Heart left ventricle (tissue), 16 donors: ENCODE measurements at regions not wholly inside any gene's neighbourhood (a gene's known extent, or its start where the extent isn't known, plus 50 kb on each side); places are given as distances from the start of the nearest gene placed in this dataset.

ENCODE experiments used
- ATAC-seq, 4 donors: fragments of 200-7000 bp; cut with Tn5 transposase; one replicate each; pipeline ENCODE4 v1.9.1; 2020 to 2022; ENCODE audit warnings: moderate library complexity in 4 of 4, mild to moderate bottlenecking in 3 of 4, moderate number of reproducible peaks in 1 of 4
- DNase-seq, 5 donors: peaks; one replicate each; pipeline ENCODE4 v3.0.0-alpha.2; 2020
- H3K27ac ChIP-seq, 12 donors: fragments of 200-600 bp; sonication (generic) in 4 of 12; one replicate each; pipeline versions ENCODE4 v1.5.0 to v1.8.0; 2016 to 2022; ENCODE audit warnings: mild to moderate bottlenecking in 2 of 12
- H3K27me3 ChIP-seq, 9 donors: fragments of 200-600 bp; sonication (generic) in 2 of 9; one replicate each; pipeline versions ENCODE4 v1.5.1 to v1.8.0; 2016 to 2022; ENCODE audit warnings: mild to moderate bottlenecking in 3 of 9
- H3K36me3 ChIP-seq, 9 donors: fragments of 200-600 bp; sonication (generic) in 2 of 9; one replicate each; pipeline versions ENCODE4 v1.5.0 to v1.8.0; 2018 to 2022; ENCODE audit warnings: mild to moderate bottlenecking in 2 of 9
- H3K4me1 ChIP-seq, 12 donors: fragments of 200-600 bp; sonication (generic) in 4 of 12; one replicate each; pipeline versions ENCODE4 v1.5.0 to v1.8.0; 2016 to 2022; ENCODE audit warnings: mild to moderate bottlenecking in 3 of 12
- H3K4me3 ChIP-seq, 12 donors: fragments of 200-600 bp; sonication (generic) in 4 of 12; one replicate each; pipeline versions ENCODE4 v1.5.0 to v1.8.0; 2017 to 2022; ENCODE audit warnings: mild to moderate bottlenecking in 9 of 12, moderate library complexity in 4 of 12
- H3K9me3 ChIP-seq, 12 donors: fragments of 200-600 bp; sonication (generic) in 4 of 12; one replicate each; pipeline versions ENCODE4 v1.5.0 to v1.8.0; 2016 to 2022; ENCODE audit warnings: mild to moderate bottlenecking in 1 of 12
- POLR2A ChIP-seq, 2 donors: fragments of 450-650 bp; IDR thresholded peaks; one replicate each; pipeline ENCODE4 v1.6.1; 2017; ENCODE audit warnings: antibody characterized with exemption in 2 of 2, mild to moderate bottlenecking in 2 of 2, moderate library complexity in 2 of 2
- WGBS, 4 donors: extraction: QIAGEN DNeasy Blood & Tissue Kit in 2 of 4; methylation state at CpG; one replicate each; pipeline versions ENCODE4 v1.1.5 to v1.1.7; 2013 to 2018; 5-methylcytosine and 5-hydroxymethylcytosine counted together
- intact Hi-C, 10 donors: fragments of 100-400 bp; cut with DNase I; formaldehyde crosslinking; loops; one replicate each; pipeline versions ENCODE4 v1.11.1 to v1.14.2; 2022
- TF ChIP-seq, protein P1 (sequence below), 12 donors: fragments of 200-600 bp; sonication (generic) in 4 of 12; IDR thresholded peaks; one replicate each; pipeline versions ENCODE4 v1.5.0 to v1.8.0; 2018 to 2022; ENCODE audit warnings: antibody characterized with exemption in 12 of 12, mild to moderate bottlenecking in 5 of 12
- donor health status: ischemic (EF 13 %, LVEDD 7.1; RV severe dilation, severe dysfunction).
- donor health status: healthy with polysubstance abuse.
- donor health status: DM: no; HTN: yes; CAD: no.
- donor health status: DM: no; HTN: no; CAD: no.
- donor health status: ischemic (EF 25% LVEDD 6.9; RV normal size, moderate dysfunction).
- donor health status: ischemic (EF 25% LVEDD 5.7; RV mildly dilated, moderate dysfunction).
- donor health status: healthy.
- donor health status: DM: yes; HTN: yes; CAD: no.
- donor health status: ischemic (EF 35%, LVEDD 5.7; RV mildly dilated, moderate dysfunction).
- donor health status: nonischemic (EF 11% LVEDD 7.7; RV severe dilation, severe dysfunction).
- donor health status: DM: yes; HTN: yes; CAD: no.
- donor health status: PGD.
- donor health status: ischemic (EF 29% LVEDD 5.4; RV normal size, mild dysfunction).
- donor health status: nonischemic (EF 23%, LVEDD 6.1; RV moderate dilation, normal function).

DNA sequence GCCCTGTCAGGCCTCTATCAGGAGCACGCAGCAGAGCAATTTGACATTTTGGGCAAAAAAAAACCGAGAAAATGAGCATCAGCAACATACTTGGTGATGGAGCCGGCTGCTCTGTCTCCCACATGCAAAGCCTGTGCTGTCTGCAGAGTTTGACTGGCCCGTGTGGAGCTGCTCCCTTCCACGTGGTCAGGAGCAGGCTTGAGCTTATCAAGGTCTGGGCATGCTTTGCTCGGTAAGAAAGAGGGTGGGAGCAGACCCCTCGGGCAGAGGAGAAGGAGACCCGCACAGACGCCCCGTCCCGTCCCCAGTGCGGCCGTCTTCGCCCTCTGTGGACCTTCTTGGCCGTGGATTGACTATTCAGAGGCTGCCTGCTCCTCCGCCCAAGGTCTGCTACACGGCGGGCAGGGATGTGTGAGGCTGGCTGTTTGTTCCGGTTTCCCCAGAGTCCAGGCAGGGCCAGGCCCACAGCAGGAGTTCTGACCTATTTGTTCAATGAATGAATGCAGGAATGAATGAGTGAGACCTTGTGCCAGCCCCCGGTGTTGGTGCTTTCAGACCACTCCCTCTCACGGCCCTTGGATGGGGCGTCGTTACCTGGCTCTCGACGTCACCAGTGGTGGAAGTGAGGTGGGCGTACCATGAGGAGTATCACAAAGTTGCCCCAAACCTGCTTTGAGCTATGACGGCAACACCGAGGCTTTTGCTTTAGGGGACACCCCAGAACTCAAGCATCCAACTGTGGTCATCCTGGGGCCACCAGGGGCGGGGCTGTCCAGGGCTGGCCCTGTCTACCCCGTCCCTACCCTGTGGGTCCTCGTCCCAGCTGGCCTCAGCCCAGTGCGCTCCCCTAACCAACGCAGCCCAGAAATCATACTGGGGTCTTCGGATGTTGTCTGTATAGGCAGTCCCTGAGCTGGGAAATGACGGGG is 54.7 kb upstream of the ADRA2C start:
- Histone ChIP-seq H3K36me3 (no peaks in the 10 kb centered on the region), H3K9me3 (no peaks in the 10 kb centered on the region), H3K4me1 (peaks cover 0 to 12% (median 5%) of the 10 kb centered on the region in 12 donors), H3K4me3 (no peak overlapping the region), H3K27ac (no peak overlapping the region), H3K27me3 (peaks cover 0 to 8% (median 0%) of the 10 kb centered on the region in 9 donors)
- DNase-seq (peak in 2 of 5 donors; percentile 25), ATAC-seq (no peak)
- intact Hi-C loops: no loop called here
- TF ChIP-seq POLR2A (IDR thresholded peaks at IDR 0.05): no peak
- TF ChIP-seq, protein P1, sequence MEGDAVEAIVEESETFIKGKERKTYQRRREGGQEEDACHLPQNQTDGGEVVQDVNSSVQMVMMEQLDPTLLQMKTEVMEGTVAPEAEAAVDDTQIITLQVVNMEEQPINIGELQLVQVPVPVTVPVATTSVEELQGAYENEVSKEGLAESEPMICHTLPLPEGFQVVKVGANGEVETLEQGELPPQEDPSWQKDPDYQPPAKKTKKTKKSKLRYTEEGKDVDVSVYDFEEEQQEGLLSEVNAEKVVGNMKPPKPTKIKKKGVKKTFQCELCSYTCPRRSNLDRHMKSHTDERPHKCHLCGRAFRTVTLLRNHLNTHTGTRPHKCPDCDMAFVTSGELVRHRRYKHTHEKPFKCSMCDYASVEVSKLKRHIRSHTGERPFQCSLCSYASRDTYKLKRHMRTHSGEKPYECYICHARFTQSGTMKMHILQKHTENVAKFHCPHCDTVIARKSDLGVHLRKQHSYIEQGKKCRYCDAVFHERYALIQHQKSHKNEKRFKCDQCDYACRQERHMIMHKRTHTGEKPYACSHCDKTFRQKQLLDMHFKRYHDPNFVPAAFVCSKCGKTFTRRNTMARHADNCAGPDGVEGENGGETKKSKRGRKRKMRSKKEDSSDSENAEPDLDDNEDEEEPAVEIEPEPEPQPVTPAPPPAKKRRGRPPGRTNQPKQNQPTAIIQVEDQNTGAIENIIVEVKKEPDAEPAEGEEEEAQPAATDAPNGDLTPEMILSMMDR (IDR thresholded peaks at IDR 0.05): no peak
- WGBS, 4 donors: 68 to 74% (median 70%) methylated on average over 31 to 35 of the region's 35 CpGs

DNA sequence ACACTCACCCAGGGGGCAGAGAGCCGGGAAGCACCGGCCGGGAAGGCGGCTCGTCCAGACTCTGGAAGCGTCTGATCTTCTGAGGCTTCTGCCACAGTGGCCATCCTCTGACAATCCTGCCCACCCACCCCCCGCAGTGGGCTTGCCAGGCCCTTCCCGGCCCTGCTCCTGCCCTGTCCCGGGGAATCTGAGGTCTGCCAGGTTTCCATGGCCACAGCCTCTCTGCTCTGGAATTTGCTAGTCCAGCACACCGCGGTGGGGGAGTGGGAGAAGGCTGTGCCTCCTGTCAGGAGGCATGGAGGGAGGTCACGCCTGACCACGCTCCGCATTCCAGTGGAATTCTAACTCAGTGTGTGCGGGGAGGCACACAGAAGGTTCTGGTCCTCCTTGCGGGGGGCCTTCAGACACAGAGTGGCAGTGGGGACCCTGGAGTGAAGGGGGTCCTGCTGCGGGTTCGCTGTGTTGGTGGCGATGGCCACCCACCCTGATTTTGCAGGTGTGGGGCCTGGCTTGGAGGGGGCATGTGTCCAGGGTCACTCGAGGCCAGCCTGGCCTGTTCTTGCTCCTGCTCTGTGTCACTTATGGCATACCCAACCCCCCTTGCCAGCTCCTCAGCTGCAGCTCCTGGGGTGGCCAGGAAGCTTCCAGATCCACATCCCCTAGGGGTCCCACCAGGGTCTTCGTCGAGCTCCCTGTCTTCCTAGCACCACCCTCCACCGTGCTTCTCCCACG is 55.6 kb upstream of the ADRA2C start:
- H3K4me1 ChIP-seq: peaks cover 0 to 12% (median 5%) of the 10 kb centered on the region in 12 donors
- H3K36me3 ChIP-seq: no peaks in the 10 kb centered on the region
- TF ChIP-seq, protein P1 (IDR thresholded peaks at IDR 0.05): no peak
- TF ChIP-seq POLR2A (IDR thresholded peaks at IDR 0.05): no peak
- no peak overlapping the region for H3K27ac ChIP-seq
- H3K9me3 ChIP-seq: no peaks in the 10 kb centered on the region
- no peak overlapping the region for H3K4me3 ChIP-seq
- H3K27me3 ChIP-seq: peaks cover 0 to 9% (median 0%) of the 10 kb centered on the region in 9 donors
- peak in 2 of 5 donors; percentile 26 to 36 for DNase-seq
- intact Hi-C loops: no loop called here
- 64 to 72% (median 67%) methylated on average over 11 to 24 of the region's 24 CpGs for WGBS, 4 donors
- peak in 1 of 4 donors; percentile 19 for ATAC-seq

DNA sequence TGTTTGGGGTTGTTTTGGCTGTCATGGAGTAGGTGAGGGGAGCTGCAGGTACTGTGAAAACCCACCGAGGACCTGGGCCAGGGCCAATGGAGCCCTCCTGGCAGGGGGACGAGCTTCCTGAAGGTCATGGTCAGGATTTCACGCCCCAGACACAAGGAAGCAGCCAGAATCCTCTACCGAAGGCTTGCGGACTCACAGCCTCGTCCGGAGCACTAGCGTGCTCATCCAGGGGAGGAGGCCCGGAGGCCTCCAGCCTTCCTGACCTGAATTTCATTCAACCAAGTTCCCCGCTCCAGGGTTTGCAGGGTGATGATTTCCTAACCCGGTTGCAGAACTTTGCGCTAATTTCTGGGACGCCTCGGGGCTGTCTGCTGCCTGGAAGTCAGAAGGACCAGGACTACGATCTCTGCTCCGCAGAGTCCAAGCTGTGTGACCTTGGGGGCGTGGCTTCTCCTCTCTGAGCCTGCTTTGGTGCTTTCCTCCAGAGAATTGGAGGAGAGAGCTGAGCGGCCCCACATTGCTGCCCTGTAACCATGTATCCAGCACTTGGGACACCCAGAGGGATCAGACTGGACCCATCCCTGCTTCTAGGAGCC is 56.2 kb upstream of the ADRA2C start:
- Histone ChIP-seq H3K27me3 (peaks cover 0 to 12% (median 3%) of the 10 kb centered on the region in 9 donors), H3K4me3 (no peak overlapping the region), H3K27ac (no peak overlapping the region), H3K36me3 (no peaks in the 10 kb centered on the region), H3K4me1 (peaks cover 0 to 12% (median 5%) of the 10 kb centered on the region in 12 donors), H3K9me3 (no peaks in the 10 kb centered on the region)
- TF ChIP-seq, protein P1 (IDR thresholded peaks at IDR 0.05): no peak
- no peak for TF ChIP-seq POLR2A (IDR thresholded peaks at IDR 0.05)
- DNase-seq (peak in 2 of 5 donors; percentile 9 to 33), ATAC-seq (no peak)
- intact Hi-C loops: no loop called here
- 82 to 88% (median 84%) methylated on average over 17 to 18 of the region's 18 CpGs for WGBS, 4 donors
